ENCODE measurements at regions not wholly inside any gene's neighbourhood (a gene's known extent, or its start where the extent isn't known, plus 50 kb on each side); places are given as distances from the start of the nearest gene placed in this dataset.

DNA sequence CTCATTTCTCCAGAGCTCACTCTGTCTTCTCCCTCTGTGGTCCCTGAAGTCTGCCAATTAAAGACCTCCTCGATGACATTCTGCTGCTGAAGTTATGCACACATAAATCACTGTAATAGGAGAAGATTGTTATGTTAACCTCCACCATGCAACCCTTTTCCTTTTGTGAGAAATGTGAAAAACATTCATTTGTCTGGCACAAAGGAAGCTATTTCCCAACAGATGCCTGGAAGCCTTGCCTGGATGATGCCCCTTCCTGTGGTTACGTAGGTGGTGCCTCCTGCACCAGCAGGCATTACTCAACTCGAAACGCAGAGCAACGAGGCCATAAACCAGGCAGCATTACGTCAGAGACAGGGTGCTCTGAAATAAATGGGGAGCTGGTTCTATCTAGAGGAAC lies 327.4 kb upstream of the ZNF507 start:
- Mint-ChIP-seq H3K9me3 (peaks cover 0 to 5% (median 4%) of the 10 kb centered on the region in 7 donors), H3K36me3 (no peaks in the 10 kb centered on the region), H3K4me1 (no peaks in the 10 kb centered on the region), H3K4me3 (no peak overlapping the region), H3K27me3 (no peaks in the 10 kb centered on the region), H3K27ac (no peak overlapping the region)
- DNase-seq (no peak), ATAC-seq (ENCODE audit: low read depth in 2 of 2) (no peak)
- Histone ChIP-seq H3K27ac (ENCODE audit: insufficient read depth, low read length, poor library complexity, severe bottlenecking) (no peak overlapping the region), H3K27me3 (ENCODE audit: control insufficient read depth, insufficient read depth, low read length) (no peaks in the 10 kb centered on the region), H3K4me3 (ENCODE audit: low read depth, low read length) (no peak overlapping the region), H3K4me1 (ENCODE audit: control insufficient read depth, insufficient read depth, low read length, poor library complexity, severe bottlenecking) (no peaks in the 10 kb centered on the region), H3K9me3 (ENCODE audit: control insufficient read depth in 2 of 2, low read length in 2 of 2) (no peaks in the 10 kb centered on the region), H3K36me3 (ENCODE audit: control insufficient read depth, insufficient read depth, low read length) (no peaks in the 10 kb centered on the region)

DNA sequence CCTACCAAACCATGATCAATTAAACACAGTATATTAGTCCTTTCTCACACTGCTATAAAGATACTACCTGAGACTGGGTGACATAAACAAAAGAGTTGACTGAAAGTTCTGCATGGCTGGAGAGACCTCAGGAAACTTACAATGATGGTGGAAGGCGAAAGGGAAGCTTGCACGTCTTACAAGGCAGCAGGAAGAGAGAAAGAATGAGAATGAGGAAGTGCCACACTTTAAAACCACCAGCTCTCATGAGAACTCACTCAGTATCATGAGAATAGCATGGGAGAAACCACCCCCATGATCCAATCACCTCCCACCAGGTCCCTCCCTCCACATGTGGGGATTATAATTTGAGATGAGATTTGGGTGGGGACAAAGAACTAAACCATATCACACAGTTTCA lies 324.9 kb upstream of the ZNF507 start:
- H3K27ac ChIP-seq (ENCODE audit: insufficient read depth, low read length, poor library complexity, severe bottlenecking): no peak overlapping the region
- ATAC-seq (ENCODE audit: low read depth in 2 of 2) (no peak), DNase-seq (no peak)
- H3K4me3 ChIP-seq (ENCODE audit: low read depth, low read length): no peak overlapping the region
- peaks cover 0 to 6% (median 4%) of the 10 kb centered on the region in 7 donors for H3K9me3 Mint-ChIP-seq
- H3K4me1 Mint-ChIP-seq: no peaks in the 10 kb centered on the region
- H3K9me3 ChIP-seq (ENCODE audit: control insufficient read depth in 2 of 2, low read length in 2 of 2): no peaks in the 10 kb centered on the region
- H3K4me1 ChIP-seq (ENCODE audit: control insufficient read depth, insufficient read depth, low read length, poor library complexity, severe bottlenecking): no peaks in the 10 kb centered on the region
- H3K27me3 ChIP-seq (ENCODE audit: control insufficient read depth, insufficient read depth, low read length): no peaks in the 10 kb centered on the region
- no peaks in the 10 kb centered on the region for H3K36me3 ChIP-seq (ENCODE audit: control insufficient read depth, insufficient read depth, low read length)
- no peaks in the 10 kb centered on the region for H3K27me3 Mint-ChIP-seq
- no peaks in the 10 kb centered on the region for H3K36me3 Mint-ChIP-seq
- H3K27ac Mint-ChIP-seq: no peak overlapping the region
- H3K4me3 Mint-ChIP-seq: no peak overlapping the region

DNA sequence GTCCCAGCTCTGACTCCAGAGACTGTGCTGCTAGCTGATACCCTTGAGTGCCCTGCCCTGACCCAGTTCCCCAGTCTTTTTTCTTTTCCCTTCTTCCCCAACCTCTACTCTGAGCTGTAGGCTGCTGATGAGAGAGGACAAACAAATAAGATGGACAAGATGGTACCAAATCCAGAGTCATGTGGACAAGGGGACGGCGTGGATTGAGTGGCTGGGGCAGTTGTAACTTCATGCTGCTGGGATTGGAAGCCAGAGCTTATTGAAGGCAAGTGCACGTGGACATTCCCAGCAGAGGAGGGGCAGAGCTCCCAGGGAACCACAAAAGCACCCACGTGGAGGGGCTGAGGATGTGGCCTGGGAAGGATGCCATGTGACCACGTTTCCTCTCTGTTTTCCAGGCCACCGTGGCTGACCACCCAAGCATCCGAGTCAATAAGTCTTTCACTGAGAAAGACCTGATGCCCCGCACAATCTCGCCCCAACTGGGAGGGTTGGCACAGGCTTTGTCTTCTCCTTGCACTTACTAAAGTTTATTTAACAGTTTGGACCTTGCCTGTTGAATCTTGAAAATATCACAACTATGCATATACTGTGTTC lies 323.3 kb upstream of the ZNF507 start:
- DNase-seq (no peak), ATAC-seq (ENCODE audit: low read depth in 2 of 2) (no peak)
- Mint-ChIP-seq H3K4me3 (no peak overlapping the region), H3K9me3 (peaks cover 0 to 10% (median 6%) of the 10 kb centered on the region in 7 donors), H3K27me3 (no peaks in the 10 kb centered on the region), H3K27ac (no peak overlapping the region), H3K36me3 (no peaks in the 10 kb centered on the region), H3K4me1 (peaks cover 0 to 3% (median 0%) of the 10 kb centered on the region in 4 donors)
- Histone ChIP-seq H3K9me3 (ENCODE audit: control insufficient read depth in 2 of 2, low read length in 2 of 2) (no peaks in the 10 kb centered on the region), H3K4me1 (ENCODE audit: control insufficient read depth, insufficient read depth, low read length, poor library complexity, severe bottlenecking) (no peaks in the 10 kb centered on the region), H3K4me3 (ENCODE audit: low read depth, low read length) (no peak overlapping the region), H3K27ac (ENCODE audit: insufficient read depth, low read length, poor library complexity, severe bottlenecking) (no peak overlapping the region), H3K36me3 (ENCODE audit: control insufficient read depth, insufficient read depth, low read length) (no peaks in the 10 kb centered on the region), H3K27me3 (ENCODE audit: control insufficient read depth, insufficient read depth, low read length) (no peaks in the 10 kb centered on the region)

DNA sequence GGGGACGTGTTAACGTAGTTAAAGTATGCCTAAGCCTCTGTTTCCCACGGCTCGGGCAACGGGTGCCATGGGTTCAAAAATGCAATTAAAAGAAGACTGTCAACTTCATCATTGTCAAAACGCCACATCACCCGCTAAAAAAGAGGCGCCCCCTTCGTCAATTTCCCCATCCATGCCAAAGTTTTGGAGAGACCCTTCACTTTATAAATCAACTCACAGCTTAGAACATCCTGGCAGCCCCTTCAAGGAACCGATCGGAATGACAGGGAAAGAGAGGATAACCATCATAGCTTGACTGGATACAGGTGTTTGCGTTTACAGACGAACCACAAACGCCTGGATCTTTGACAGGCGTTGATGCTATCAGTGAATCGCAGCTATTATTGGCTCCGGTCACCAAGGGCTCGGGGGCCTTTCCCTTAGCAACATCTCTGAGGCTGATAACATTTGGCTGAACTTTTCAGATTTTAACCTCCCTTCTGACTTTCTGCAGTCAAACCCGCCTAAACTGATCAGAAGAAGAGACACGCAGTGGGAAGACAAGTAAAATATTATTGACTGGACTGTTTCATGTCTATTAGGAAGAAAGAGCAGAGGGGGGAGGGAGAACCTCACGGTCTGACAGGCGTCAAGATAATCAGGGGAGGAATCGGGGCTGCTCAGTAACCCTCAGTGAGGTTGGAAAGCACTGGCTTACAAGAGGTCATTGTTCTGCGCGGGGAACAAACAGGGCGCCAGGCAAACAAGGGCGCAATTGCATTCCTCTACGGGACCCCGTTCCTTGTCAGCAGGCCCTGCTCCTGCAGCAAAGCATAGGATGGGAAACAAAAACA lies 322.5 kb upstream of the ZNF507 start:
- Mint-ChIP-seq H3K27me3 (no peaks in the 10 kb centered on the region), H3K36me3 (no peaks in the 10 kb centered on the region), H3K4me3 (no peak overlapping the region), H3K4me1 (peaks cover 0 to 3% (median 0%) of the 10 kb centered on the region in 4 donors), H3K9me3 (peaks cover 0 to 10% (median 6%) of the 10 kb centered on the region in 7 donors), H3K27ac (no peak overlapping the region)
- H3K27ac ChIP-seq (ENCODE audit: insufficient read depth, low read length, poor library complexity, severe bottlenecking): no peak overlapping the region
- H3K9me3 ChIP-seq (ENCODE audit: control insufficient read depth in 2 of 2, low read length in 2 of 2): no peaks in the 10 kb centered on the region
- no peaks in the 10 kb centered on the region for H3K27me3 ChIP-seq (ENCODE audit: control insufficient read depth, insufficient read depth, low read length)
- H3K4me3 ChIP-seq (ENCODE audit: low read depth, low read length): no peak overlapping the region
- ATAC-seq (ENCODE audit: low read depth in 2 of 2): no peak
- no peaks in the 10 kb centered on the region for H3K36me3 ChIP-seq (ENCODE audit: control insufficient read depth, insufficient read depth, low read length)
- H3K4me1 ChIP-seq (ENCODE audit: control insufficient read depth, insufficient read depth, low read length, poor library complexity, severe bottlenecking): no peaks in the 10 kb centered on the region
- DNase-seq: no peak

DNA sequence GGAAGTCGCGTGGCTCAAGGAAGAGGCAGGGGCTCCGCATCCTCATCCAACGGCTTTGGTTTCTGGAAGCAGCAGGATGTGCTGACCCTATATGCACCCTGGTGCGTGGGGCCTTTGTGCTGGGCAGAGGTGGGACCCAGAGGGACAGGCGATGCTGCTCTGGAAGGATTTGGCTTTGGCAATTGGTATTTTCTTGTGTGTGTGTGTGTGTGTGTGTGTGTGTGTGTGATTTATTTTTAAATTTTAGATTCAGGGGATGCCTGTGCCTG lies 321.9 kb upstream of the ZNF507 start:
- H3K9me3 ChIP-seq (ENCODE audit: control insufficient read depth in 2 of 2, low read length in 2 of 2): no peaks in the 10 kb centered on the region
- no peak overlapping the region for H3K4me3 ChIP-seq (ENCODE audit: low read depth, low read length)
- no peaks in the 10 kb centered on the region for H3K27me3 ChIP-seq (ENCODE audit: control insufficient read depth, insufficient read depth, low read length)
- DNase-seq (no peak), ATAC-seq (ENCODE audit: low read depth in 2 of 2) (no peak)
- Mint-ChIP-seq H3K27me3 (no peaks in the 10 kb centered on the region), H3K27ac (no peak overlapping the region), H3K36me3 (no peaks in the 10 kb centered on the region), H3K4me3 (no peak overlapping the region), H3K9me3 (peaks cover 0 to 10% (median 6%) of the 10 kb centered on the region in 7 donors), H3K4me1 (peaks cover 0 to 3% (median 0%) of the 10 kb centered on the region in 4 donors)
- no peaks in the 10 kb centered on the region for H3K4me1 ChIP-seq (ENCODE audit: control insufficient read depth, insufficient read depth, low read length, poor library complexity, severe bottlenecking)
- no peak overlapping the region for H3K27ac ChIP-seq (ENCODE audit: insufficient read depth, low read length, poor library complexity, severe bottlenecking)
- H3K36me3 ChIP-seq (ENCODE audit: control insufficient read depth, insufficient read depth, low read length): no peaks in the 10 kb centered on the region

DNA sequence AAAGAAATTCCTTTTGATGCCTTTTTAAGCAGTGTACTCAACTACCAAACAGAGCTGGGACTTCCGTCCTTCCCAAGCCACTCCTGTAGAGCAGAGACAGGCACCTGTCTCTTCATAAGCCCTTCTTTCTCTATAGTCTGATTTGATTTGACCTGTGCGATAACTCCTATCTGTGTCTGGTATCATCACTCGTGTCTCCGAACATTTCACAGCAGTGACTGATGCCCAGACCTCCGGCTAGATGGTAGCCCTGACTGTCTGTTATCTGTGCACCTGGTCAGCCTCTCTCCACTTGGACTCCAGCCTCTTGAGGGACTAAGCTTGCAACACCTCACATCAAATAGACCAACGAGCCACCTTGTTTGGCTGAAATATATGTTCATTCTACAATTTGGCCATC lies 316.2 kb upstream of the ZNF507 start:
- peaks cover 0 to 5% (median 2%) of the 10 kb centered on the region in 7 donors for H3K9me3 Mint-ChIP-seq

DNA sequence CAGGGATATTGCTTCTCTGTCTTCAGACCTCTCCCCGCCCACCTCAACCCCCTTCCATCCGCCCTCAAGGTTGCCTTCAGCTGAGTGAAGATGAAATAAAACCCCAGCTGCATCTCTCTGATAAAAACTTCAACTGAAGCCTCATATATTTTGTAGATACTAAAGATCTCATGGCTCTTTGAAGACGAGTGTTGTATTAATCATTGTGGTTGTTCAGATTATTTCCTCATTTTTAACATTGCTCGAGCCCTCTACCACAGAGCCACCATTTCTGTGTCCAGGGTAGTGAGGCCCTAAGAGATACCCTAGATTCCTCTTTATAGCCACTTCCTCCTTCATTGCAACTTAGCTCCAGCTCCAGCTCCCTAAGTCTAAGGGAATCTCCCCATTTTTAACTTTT lies 312.8 kb upstream of the ZNF507 start:
- no peak for ATAC-seq (ENCODE audit: low read depth in 2 of 2)
- Histone ChIP-seq H3K9me3 (ENCODE audit: control insufficient read depth in 2 of 2, low read length in 2 of 2) (no peaks in the 10 kb centered on the region), H3K4me1 (ENCODE audit: control insufficient read depth, insufficient read depth, low read length, poor library complexity, severe bottlenecking) (no peaks in the 10 kb centered on the region), H3K27me3 (ENCODE audit: control insufficient read depth, insufficient read depth, low read length) (peaks cover 2% of the 10 kb centered on the region), H3K4me3 (ENCODE audit: low read depth, low read length) (no peak overlapping the region), H3K27ac (ENCODE audit: insufficient read depth, low read length, poor library complexity, severe bottlenecking) (no peak overlapping the region), H3K36me3 (ENCODE audit: control insufficient read depth, insufficient read depth, low read length) (no peaks in the 10 kb centered on the region)
- Mint-ChIP-seq H3K4me3 (no peak overlapping the region), H3K36me3 (no peaks in the 10 kb centered on the region), H3K4me1 (no peaks in the 10 kb centered on the region), H3K27me3 (no peaks in the 10 kb centered on the region), H3K27ac (no peak overlapping the region), H3K9me3 (peaks cover 0 to 1% (median 0%) of the 10 kb centered on the region in 7 donors)
- DNase-seq: no peak

More for the DNA sequence above, 316.2 kb upstream of the ZNF507 start:
- Mint-ChIP-seq H3K27ac (no peak overlapping the region), H3K36me3 (no peaks in the 10 kb centered on the region), H3K4me1 (peaks cover 0 to 3% (median 0%) of the 10 kb centered on the region in 4 donors), H3K4me3 (no peak overlapping the region), H3K27me3 (no peaks in the 10 kb centered on the region)
- Histone ChIP-seq H3K4me3 (ENCODE audit: low read depth, low read length) (no peak overlapping the region), H3K4me1 (ENCODE audit: control insufficient read depth, insufficient read depth, low read length, poor library complexity, severe bottlenecking) (no peaks in the 10 kb centered on the region), H3K27ac (ENCODE audit: insufficient read depth, low read length, poor library complexity, severe bottlenecking) (no peak overlapping the region), H3K9me3 (ENCODE audit: control insufficient read depth in 2 of 2, low read length in 2 of 2) (no peaks in the 10 kb centered on the region), H3K36me3 (ENCODE audit: control insufficient read depth, insufficient read depth, low read length) (no peaks in the 10 kb centered on the region), H3K27me3 (ENCODE audit: control insufficient read depth, insufficient read depth, low read length) (no peaks in the 10 kb centered on the region)
- DNase-seq (no peak), ATAC-seq (ENCODE audit: low read depth in 2 of 2) (no peak)

DNA sequence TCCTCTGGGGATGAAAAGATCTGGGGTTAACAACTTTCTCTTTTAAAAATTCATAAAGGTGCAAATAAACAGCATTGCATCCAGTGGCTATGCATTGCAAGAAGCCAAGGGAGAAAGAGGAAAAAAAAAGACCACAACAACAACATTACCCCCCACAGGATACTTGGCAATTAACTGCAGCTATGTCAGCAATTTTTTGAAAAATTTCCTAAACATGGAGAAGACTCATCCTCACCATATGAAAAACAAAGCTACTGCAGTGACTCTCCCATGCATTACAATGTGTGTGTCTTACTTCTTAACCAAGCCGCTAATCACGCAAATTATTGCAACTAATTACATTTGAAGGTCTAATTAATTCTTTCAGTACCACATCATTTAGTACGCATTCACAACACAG lies 309.8 kb upstream of the ZNF507 start:
- Mint-ChIP-seq H3K4me1 (no peaks in the 10 kb centered on the region), H3K9me3 (no peaks in the 10 kb centered on the region), H3K36me3 (no peaks in the 10 kb centered on the region), H3K4me3 (no peak overlapping the region), H3K27ac (no peak overlapping the region), H3K27me3 (no peaks in the 10 kb centered on the region)
- H3K27ac ChIP-seq (ENCODE audit: insufficient read depth, low read length, poor library complexity, severe bottlenecking): no peak overlapping the region
- DNase-seq: no peak
- no peaks in the 10 kb centered on the region for H3K36me3 ChIP-seq (ENCODE audit: control insufficient read depth, insufficient read depth, low read length)
- no peaks in the 10 kb centered on the region for H3K4me1 ChIP-seq (ENCODE audit: control insufficient read depth, insufficient read depth, low read length, poor library complexity, severe bottlenecking)
- no peak for ATAC-seq (ENCODE audit: low read depth in 2 of 2)
- peaks cover 2% of the 10 kb centered on the region for H3K27me3 ChIP-seq (ENCODE audit: control insufficient read depth, insufficient read depth, low read length)
- H3K9me3 ChIP-seq (ENCODE audit: control insufficient read depth in 2 of 2, low read length in 2 of 2): no peaks in the 10 kb centered on the region
- no peak overlapping the region for H3K4me3 ChIP-seq (ENCODE audit: low read depth, low read length)

Measured in CD4-positive, CD25-positive, alpha-beta regulatory T cell (primary cell).